NCI-H146 treated with DMSO at 0.1 percent for 48 hours (cell line): ENCODE measurements at regions not wholly inside any gene's neighbourhood (a gene's known extent, or its start where the extent isn't known, plus 50 kb on each side); places are given as distances from the start of the nearest gene placed in this dataset.

ENCODE experiments used
- DNase-seq: peaks from one replicate; lab custom pipeline; 2025; ENCODE audit not compliant: unreplicated experiment; lab: John Stamatoyannopoulos, UW

GRCh38 chr4:185893500-185893899 is 81.5 kb upstream of the SORBS2 start:
- no peak for DNase-seq

- no peak for DNase-seq
Observed at GRCh38 chr4:185894481-185894880, 82.5 kb upstream of the SORBS2 start.

GRCh38 chr4:185895351-185895750 is 83.4 kb upstream of the SORBS2 start:
- DNase-seq = no peak

- no peak for DNase-seq
Observed at GRCh38 chr4:185895866-185896265, 83.9 kb upstream of the SORBS2 start.

- DNase-seq = no peak
Observed at GRCh38 chr4:185896817-185897488, 85.0 kb upstream of the SORBS2 start.

- no peak for DNase-seq
Observed at GRCh38 chr4:185898413-185898812, 86.4 kb upstream of the SORBS2 start.

- no peak for DNase-seq
Observed at GRCh38 chr4:185899833-185900232, 87.8 kb upstream of the SORBS2 start.

GRCh38 chr4:185902654-185903053 is 90.7 kb upstream of the SORBS2 start:
- no peak for DNase-seq

GRCh38 chr4:185903205-185903604 is 91.2 kb upstream of the SORBS2 start:
- no peak for DNase-seq

- DNase-seq = no peak
Observed at GRCh38 chr4:185904381-185904780, 92.4 kb upstream of the SORBS2 start.

GRCh38 chr4:185909972-185910371 is 98.0 kb upstream of the SORBS2 start:
- DNase-seq = no peak

GRCh38 chr4:185911556-185912064 is 99.6 kb upstream of the SORBS2 start:
- no peak for DNase-seq

GRCh38 chr4:185912779-185913178 is 100.8 kb upstream of the SORBS2 start:
- DNase-seq = peak; percentile 29

- no peak for DNase-seq
Observed at GRCh38 chr4:185914583-185915199, 102.7 kb upstream of the SORBS2 start.

- no peak for DNase-seq
Observed at GRCh38 chr4:185915271-185915670, 103.3 kb upstream of the SORBS2 start.

- DNase-seq = no peak
Observed at GRCh38 chr4:185915817-185916216, 103.8 kb upstream of the SORBS2 start.

- no peak for DNase-seq
Observed at GRCh38 chr4:185916231-185916630, 104.2 kb upstream of the SORBS2 start.

- DNase-seq = no peak
Observed at GRCh38 chr4:185916683-185917082, 104.7 kb upstream of the SORBS2 start.

GRCh38 chr4:185919107-185919506 is 107.1 kb upstream of the SORBS2 start:
- no peak for DNase-seq

GRCh38 chr4:185920171-185920570 is 108.2 kb upstream of the SORBS2 start:
- DNase-seq = no peak

- DNase-seq = no peak
Observed at GRCh38 chr4:185920691-185921260, 108.8 kb upstream of the SORBS2 start.
